ENCODE measurements at regions not wholly inside any gene's neighbourhood (a gene's known extent, or its start where the extent isn't known, plus 50 kb on each side); places are given as distances from the start of the nearest gene placed in this dataset.
"Not testable (repeated sequence)": the region's sequence is repeated elsewhere in the genome, so short reads cannot be mapped to it uniquely, and the experiment has no call there.

DNA sequence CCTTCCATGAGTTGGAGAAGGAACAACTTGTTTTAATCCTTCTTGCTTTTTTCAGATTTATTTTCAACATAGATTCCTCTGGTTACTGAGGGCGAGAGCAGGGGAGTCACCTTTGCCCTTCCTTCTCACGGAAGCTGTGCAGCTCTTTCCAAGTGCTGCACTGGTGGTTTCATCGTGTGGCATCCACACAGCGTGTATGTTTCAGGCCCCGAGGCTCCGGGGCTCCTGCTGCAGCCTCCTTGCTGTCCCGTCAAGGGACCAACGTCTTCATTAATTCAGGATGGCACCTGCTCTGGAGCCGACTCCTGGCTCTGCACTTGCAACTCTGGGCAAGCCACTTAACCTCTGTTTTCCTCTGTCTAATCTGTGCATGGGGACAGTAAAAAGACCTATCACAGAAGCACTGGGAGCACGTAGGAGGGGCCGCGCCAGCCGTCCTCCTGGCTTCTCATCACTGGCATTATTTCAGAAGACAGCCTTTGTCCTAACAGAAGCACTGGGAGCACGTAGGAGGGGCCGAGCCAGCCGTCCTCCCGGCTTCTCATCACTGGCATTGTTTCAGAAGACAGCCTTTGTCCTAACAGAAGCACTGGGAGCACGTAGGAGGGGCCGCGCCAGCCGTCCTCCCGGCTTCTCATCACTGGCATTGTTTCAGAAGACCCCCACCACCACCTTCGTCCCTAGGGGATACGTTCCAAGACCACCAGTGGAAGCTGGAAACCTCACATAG, 117.8 kb upstream of the NKX1-1 start:
- Mint-ChIP-seq H3K4me3 (peak overlapping the region in 1 of 3 experiments; percentile 1), H3K36me3 (ENCODE audit: low read depth) (no peaks in the 10 kb centered on the region), H3K27me3 (ENCODE audit: low read depth) (peaks cover 75% of the 10 kb centered on the region), H3K27ac (no peak overlapping the region), H3K9me3 (peaks cover 33% of the 10 kb centered on the region), H3K4me1 (no peaks in the 10 kb centered on the region)
- TF ChIP-seq, protein P1, sequence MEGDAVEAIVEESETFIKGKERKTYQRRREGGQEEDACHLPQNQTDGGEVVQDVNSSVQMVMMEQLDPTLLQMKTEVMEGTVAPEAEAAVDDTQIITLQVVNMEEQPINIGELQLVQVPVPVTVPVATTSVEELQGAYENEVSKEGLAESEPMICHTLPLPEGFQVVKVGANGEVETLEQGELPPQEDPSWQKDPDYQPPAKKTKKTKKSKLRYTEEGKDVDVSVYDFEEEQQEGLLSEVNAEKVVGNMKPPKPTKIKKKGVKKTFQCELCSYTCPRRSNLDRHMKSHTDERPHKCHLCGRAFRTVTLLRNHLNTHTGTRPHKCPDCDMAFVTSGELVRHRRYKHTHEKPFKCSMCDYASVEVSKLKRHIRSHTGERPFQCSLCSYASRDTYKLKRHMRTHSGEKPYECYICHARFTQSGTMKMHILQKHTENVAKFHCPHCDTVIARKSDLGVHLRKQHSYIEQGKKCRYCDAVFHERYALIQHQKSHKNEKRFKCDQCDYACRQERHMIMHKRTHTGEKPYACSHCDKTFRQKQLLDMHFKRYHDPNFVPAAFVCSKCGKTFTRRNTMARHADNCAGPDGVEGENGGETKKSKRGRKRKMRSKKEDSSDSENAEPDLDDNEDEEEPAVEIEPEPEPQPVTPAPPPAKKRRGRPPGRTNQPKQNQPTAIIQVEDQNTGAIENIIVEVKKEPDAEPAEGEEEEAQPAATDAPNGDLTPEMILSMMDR (IDR thresholded peaks at IDR 0.05; ENCODE audit: unreplicated experiment in 3 of 3): no peak

DNA sequence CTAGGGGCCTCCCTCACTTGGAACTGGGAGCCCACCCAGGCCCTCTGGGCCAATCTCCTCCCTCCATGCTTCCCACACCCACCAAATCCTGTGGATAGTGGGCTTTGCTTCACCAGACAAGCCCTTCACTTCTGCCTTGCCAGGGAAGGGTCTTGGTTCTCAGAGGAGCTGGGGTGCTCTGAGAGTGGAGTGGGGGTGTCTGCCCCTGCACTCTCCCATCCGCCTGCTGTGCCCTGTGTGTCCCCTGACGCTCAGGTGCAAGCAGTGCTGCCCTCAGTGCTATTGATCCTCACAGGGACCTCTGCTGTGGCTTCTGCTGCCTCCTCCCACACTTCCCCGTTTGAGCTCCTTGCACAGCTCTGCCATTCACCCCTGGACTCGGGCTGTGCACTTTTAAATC, 117.3 kb upstream of the NKX1-1 start:
- Mint-ChIP-seq H3K9me3 (peaks cover 32% of the 10 kb centered on the region), H3K36me3 (ENCODE audit: low read depth) (no peaks in the 10 kb centered on the region), H3K27me3 (ENCODE audit: low read depth) (peaks cover 70% of the 10 kb centered on the region), H3K4me1 (no peaks in the 10 kb centered on the region), H3K4me3 (peak overlapping the region in 1 of 3 experiments; percentile 1), H3K27ac (no peak overlapping the region)
- TF ChIP-seq, protein P1 (IDR thresholded peaks at IDR 0.05; ENCODE audit: unreplicated experiment in 3 of 3): no peak

DNA sequence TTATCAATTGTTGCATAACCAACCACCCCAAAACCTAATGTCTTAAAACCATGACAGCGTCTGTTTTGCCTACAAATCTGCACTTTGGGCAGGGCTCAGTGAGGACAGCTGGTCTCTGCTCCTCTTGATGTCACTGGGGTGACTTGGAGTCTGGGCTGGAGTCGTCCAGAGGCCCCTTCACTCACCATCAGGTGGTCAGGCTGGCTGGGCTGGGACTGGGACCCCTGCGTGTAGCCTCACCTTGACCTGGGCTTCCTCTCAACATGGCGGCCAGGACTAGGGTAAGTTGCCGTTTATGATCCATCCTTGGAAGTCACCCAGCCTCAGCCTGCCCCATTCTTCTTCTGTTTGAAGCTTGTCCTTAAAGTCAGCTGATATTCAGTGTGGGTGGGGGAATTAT, 116.8 kb upstream of the NKX1-1 start:
- Mint-ChIP-seq H3K9me3 (peaks cover 32% of the 10 kb centered on the region), H3K27ac (no peak overlapping the region), H3K4me3 (no peak overlapping the region), H3K27me3 (ENCODE audit: low read depth) (peaks cover 65% of the 10 kb centered on the region), H3K4me1 (no peaks in the 10 kb centered on the region), H3K36me3 (ENCODE audit: low read depth) (no peaks in the 10 kb centered on the region)
- TF ChIP-seq, protein P1 (IDR thresholded peaks at IDR 0.05; ENCODE audit: unreplicated experiment in 3 of 3): no peak

DNA sequence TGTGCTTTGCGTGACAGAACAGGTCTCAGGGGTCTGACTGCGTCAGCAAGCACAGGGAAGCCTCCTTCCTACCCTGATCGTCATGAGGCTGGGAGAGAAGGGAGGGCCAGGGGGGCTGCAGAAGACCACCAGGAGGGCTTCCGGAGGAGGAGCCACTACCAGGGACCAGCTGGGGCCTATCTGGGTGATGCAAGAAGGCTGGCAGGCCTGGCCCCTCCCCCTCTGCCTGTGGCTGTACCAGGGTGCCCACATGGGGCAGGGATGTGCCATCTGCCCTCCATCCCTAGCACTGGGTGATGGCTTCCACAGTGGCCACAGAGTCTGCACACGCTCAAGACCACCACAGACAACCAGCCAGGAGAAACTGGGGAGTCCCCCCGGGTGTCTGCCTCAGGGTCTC, 116.4 kb upstream of the NKX1-1 start:
- H3K9me3 Mint-ChIP-seq: peaks cover 32% of the 10 kb centered on the region
- no peaks in the 10 kb centered on the region for H3K36me3 Mint-ChIP-seq (ENCODE audit: low read depth)
- no peak overlapping the region for H3K4me3 Mint-ChIP-seq
- H3K27me3 Mint-ChIP-seq (ENCODE audit: low read depth): peaks cover 61% of the 10 kb centered on the region
- TF ChIP-seq, protein P1 (IDR thresholded peaks at IDR 0.05; ENCODE audit: unreplicated experiment in 3 of 3): no peak
- no peaks in the 10 kb centered on the region for H3K4me1 Mint-ChIP-seq
- H3K27ac Mint-ChIP-seq: no peak overlapping the region

DNA sequence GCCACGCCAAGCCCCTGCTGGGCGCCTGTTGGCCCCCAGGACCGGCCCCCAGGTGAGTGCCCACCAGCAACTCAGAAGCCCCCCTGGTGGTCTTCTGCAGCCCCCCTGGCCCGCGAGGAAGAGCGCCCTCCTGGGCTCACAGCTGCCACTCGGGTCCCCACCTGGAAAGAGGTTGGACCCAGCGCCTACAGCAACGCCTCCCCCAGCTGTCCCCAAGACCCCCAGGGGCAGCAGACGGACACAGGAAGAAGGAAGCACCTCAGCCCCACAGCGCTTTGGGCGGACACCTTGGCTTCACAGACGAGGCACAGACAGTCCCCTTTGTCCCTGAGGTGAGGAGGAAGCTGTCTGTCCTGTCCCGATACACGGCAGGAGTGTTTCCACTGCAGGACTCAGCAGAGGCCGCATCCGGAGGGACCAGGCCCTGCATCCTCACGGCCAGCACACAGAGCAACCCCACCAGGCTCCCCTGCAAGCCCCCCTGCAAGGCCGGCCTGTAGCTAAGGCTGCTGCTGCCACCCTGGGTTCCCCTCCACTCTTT, 115.6 kb upstream of the NKX1-1 start:
- peaks cover 54% of the 10 kb centered on the region for H3K27me3 Mint-ChIP-seq (ENCODE audit: low read depth)
- H3K9me3 Mint-ChIP-seq: peaks cover 27% of the 10 kb centered on the region
- no peaks in the 10 kb centered on the region for H3K4me1 Mint-ChIP-seq
- TF ChIP-seq, protein P1 (IDR thresholded peaks at IDR 0.05; ENCODE audit: unreplicated experiment in 3 of 3): no peak
- no peaks in the 10 kb centered on the region for H3K36me3 Mint-ChIP-seq (ENCODE audit: low read depth)
- H3K27ac Mint-ChIP-seq: no peak overlapping the region
- no peak overlapping the region for H3K4me3 Mint-ChIP-seq

DNA sequence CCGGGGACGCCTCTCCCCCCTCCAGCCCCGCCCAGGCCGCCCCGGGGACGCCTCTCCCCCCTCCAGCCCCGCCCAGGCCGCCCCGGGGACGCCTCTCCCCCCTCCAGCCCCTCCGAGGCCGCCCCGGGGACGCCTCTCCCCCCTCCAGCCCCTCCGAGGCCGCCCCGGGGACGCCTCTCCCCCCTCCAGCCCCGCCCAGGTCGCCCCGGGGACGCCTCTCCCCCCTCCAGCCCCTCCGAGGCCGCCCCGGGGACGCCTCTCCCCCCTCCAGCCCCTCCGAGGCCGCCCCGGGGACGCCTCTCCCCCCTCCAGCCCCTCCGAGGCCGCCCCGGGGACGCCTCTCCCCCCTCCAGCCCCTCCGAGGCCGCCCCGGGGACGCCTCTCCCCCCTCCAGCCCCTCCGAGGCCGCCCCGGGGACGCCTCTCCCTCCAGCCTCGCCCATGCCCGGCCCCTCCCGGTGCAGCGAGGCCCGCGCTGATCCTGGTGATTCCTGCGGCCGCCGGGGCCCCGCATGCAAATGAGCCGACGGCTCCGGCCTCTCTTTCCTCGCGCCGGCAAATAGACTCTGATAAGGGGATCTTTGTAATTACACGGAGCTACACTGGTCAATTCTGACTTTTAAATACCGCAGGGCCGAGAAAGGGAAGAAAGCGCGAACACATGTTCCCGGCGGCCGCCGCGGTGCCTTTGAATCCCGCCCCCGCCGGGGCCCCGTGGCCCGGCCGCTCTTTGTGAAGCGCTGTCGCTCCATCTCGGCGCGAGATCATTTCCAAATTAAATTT, 114.7 kb upstream of the NKX1-1 start:
- not testable (repeated sequence) for H3K27ac Mint-ChIP-seq; H3K4me1 Mint-ChIP-seq; H3K36me3 Mint-ChIP-seq (ENCODE audit: low read depth)
- Mint-ChIP-seq H3K9me3 (peaks cover 24% of the 10 kb centered on the region), H3K27me3 (ENCODE audit: low read depth) (peaks cover 50% of the 10 kb centered on the region), H3K4me3 (peak overlapping the region; percentile 35 to 65 (median 53))

Measured in nephron (organoid).